ENCODE measurements at regions not wholly inside any gene's neighbourhood (a gene's known extent, or its start where the extent isn't known, plus 50 kb on each side); places are given as distances from the start of the nearest gene placed in this dataset.

- TF ChIP-seq CTCF (conservative IDR thresholded peaks at IDR 0.05; ENCODE audit: low read length), result no peak
- no peak for TF ChIP-seq EZH2phosphoT487 (IDR thresholded peaks at IDR 0.05; ENCODE audit: borderline replicate concordance, low read depth, low read length)
Measured at GRCh38 chr20:25749649-25750048, 53.0 kb upstream of the ZNF337 start.
